ENCODE measurements at regions not wholly inside any gene's neighbourhood (a gene's known extent, or its start where the extent isn't known, plus 50 kb on each side); places are given as distances from the start of the nearest gene placed in this dataset.
"Not testable (repeated sequence)": the region's sequence is repeated elsewhere in the genome, so short reads cannot be mapped to it uniquely, and the experiment has no call there.

GRCh38 chr1:185460723-185461122, 143.7 kb upstream of the IVNS1ABP start:
- DNase-seq = not testable (repeated sequence)

DNA sequence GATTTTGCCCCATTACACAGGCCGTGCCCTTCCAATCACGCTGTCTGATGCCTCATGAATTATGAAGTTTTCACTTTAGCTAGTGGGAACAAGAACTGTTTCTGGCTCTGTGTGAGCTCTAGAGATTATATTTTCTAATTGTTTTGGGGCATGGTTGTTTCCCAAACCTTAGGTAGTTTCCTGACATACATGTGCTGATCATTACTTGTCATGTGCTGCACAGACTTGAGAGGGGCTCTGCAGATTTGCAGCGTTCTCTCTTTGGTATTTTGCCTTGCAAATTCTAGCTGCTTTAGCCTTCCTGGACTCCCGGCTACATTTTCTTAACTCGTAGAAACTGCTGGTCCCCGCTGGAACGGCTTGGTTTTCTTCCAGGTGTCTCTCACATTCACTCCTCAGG, 142.1 kb upstream of the IVNS1ABP start:
- no peak for DNase-seq

- DNase-seq = no peak
Observed at GRCh38 chr1:185458670-185459069, 141.6 kb upstream of the IVNS1ABP start.

DNA sequence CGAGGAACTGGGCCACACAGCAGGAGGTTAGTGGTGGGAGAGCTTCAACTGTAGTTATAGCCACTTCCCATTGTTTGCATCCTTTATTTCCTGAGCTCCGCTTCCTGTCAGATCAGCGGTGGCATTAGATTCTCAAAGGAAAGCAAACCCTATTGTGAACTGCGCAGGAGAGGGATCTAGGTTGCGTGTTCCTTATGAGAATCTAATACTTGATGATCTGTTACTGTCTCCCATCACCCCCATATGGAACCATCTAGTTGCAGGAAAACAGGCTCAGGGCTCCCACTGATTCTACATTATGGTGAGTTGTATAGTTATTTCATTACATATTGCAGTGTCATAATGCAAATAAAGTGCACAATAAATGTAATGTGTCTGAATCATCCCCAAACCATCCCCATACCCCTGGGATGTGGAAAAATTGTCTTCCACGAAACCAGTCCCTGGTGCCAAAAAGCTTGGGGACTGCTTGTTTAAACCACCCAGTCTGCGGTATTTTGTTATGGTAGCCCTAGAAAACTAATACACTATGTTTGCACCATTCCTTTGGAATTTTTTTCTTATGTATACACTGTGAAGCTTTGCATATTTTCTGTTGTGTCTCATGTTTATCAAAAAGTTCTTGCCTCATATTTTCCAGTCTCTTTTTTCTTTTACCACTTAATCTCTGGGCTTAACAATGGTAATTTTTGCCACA, 136.6 kb upstream of the IVNS1ABP start:
- DNase-seq = no peak

DNA sequence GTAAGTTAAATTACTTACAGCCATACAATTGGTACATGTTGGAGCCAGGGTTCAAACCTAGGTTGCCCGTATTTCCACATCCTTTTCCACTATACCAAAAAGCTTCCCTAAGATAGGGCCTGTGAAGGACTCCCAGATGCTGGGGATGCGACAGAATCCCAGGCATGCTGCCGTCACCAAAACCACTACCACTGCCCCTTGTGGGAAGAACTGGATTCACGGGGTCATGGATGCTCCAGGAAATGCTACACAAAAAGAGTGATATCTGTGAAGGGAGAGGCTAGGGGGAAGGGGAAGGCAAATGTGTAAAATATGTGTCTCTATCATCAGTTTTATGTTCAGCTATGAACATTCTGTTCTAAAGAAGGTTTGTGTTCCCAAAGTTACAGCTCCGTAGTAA, 133.9 kb upstream of the IVNS1ABP start:
- DNase-seq = no peak

DNA sequence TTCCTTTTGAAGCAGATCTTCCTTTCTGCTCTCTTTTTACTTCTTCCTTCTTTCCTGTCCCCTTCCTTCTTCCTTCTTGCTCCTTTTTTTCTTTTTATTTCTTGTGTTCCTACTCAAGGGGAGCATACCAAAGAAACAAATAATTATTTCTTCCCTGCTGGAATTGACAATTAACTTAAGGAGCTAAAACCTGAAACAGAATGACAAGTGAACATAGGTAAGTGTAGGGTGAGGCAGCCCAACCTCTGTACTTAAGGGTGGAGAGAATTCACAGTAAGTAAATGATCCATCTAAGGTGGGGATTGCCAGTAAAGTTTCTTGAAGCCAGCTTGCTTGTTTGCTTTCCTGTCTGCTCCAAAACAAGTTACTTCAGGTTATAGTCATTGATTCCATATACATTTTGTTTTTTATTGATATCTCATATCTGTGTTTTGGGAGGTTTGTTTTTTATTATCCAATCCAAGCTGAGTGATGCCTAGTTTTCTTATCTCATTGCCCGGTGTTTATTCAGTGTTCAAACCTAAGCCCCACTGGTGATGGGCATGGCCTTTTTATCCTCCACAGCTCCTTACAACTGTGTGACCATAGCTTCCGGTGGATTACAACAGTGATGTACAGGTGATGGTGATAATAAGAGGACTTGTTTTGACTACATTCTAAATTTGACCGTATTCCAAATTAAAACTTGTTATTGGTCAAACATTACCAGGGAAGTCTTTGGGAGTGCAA, 133.2 kb upstream of the IVNS1ABP start:
- DNase-seq = no peak

GRCh38 chr1:185449378-185450059, 132.5 kb upstream of the IVNS1ABP start:
- DNase-seq = no peak

- no peak for DNase-seq
Observed at GRCh38 chr1:185448591-185449186, 131.6 kb upstream of the IVNS1ABP start.

GRCh38 chr1:185446131-185446530, 129.1 kb upstream of the IVNS1ABP start:
- no peak for DNase-seq

GRCh38 chr1:185445594-185445993, 128.6 kb upstream of the IVNS1ABP start:
- DNase-seq = no peak

- no peak for DNase-seq
Observed at GRCh38 chr1:185444676-185445075, 127.6 kb upstream of the IVNS1ABP start.

GRCh38 chr1:185442050-185442449, 125.0 kb upstream of the IVNS1ABP start:
- no peak for DNase-seq

- DNase-seq = no peak
Observed at GRCh38 chr1:185441605-185442004, 124.6 kb upstream of the IVNS1ABP start.

GRCh38 chr1:185440877-185441276, 123.8 kb upstream of the IVNS1ABP start:
- DNase-seq = no peak

DNA sequence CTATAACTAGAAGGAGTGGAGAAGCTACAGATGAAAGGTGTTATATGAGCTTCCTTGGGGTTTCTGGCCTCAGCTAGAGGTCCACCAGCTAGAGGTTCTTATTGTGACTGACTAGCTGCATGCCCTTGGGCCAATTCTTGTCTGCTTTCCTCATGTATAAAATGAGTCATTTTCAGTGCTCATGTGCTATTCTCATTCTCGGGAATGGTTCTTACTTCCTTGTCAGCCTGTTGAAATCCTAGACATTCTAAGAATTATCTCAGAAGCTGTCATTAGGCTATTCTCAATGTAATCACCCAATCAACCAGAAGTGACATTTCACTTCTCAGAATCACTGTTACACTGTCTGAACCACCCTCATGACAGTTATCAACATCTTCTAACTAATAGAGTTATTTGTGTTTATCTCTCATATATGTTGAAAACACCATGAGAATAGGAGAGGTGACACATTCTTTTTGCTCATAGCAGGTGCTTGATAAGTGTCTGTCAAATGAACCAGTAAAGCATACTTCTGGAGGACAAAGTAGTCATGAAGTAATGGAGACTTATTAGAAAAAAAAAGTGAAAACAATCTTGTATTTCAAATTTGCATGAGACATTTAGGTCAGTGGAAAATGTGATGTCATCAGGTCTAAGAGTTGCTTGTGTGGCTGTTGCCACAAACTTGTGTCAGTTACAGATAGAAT, 122.8 kb upstream of the IVNS1ABP start:
- no peak for DNase-seq

- no peak for DNase-seq
Observed at GRCh38 chr1:185438936-185439335, 121.9 kb upstream of the IVNS1ABP start.

GRCh38 chr1:185435696-185436379, 118.8 kb upstream of the IVNS1ABP start:
- no peak for DNase-seq

DNA sequence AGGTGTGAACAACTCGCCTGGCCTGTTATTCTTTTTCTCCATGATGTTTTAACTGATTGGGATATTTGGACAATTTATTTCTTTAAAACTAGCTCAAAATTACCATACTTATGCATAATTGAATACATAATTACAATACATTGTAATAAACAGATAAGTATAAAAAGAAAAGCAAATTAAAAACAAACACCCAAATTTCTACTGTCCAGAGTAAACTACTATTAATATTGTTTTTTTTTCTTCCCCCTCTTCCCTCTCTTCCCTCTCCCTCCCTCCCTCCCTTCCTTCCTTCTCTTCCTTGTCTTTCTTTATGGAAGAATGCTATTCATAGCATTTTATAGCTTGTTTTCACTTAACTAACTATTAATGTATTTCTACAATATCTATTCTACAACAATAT, 117.7 kb upstream of the IVNS1ABP start:
- no peak for DNase-seq

- no peak for DNase-seq
Observed at GRCh38 chr1:185433667-185434066, 116.6 kb upstream of the IVNS1ABP start.

DNA sequence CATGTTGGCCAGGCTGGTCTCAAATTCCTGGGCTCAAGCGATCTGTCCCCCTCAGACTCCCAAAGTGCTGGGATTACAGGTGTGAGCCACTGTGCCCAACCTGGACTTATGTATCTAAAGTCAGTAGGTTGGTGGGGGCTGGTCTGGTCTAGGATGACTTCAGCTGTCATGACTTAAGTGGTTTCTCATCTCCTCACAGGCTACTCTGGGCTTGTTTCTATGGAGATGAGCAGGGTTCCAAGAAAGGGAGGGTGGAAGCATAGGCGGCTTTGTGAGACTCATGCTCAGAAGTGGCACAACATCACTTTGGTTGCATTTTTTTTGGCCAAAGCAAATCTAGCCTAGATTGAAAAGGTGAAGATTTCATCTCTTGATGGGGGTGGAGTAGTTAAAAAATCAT, 115.9 kb upstream of the IVNS1ABP start:
- no peak for DNase-seq

- no peak for DNase-seq
Observed at GRCh38 chr1:185431612-185432011, 114.6 kb upstream of the IVNS1ABP start.

DNA sequence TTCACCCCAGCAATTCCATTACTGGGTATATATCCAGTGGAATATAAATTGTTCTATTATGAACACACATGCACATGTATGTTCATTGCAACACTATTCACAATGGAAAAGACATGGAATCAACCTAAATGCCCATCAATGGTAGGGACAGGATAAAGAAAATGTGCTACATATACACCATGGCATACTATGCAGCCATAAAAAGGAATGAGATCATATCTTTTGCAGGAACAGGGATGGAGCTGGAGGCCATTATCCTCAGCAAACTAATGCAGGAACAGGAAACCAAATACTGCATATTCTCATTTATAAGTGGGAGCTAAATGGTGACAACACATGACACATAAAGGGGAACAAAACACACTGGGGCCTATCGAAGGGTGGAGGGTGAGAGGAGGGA, 112.6 kb upstream of the IVNS1ABP start:
- not testable (repeated sequence) for DNase-seq
